ENCODE measurements at regions not wholly inside any gene's neighbourhood (a gene's known extent, or its start where the extent isn't known, plus 50 kb on each side); places are given as distances from the start of the nearest gene placed in this dataset.

DNA sequence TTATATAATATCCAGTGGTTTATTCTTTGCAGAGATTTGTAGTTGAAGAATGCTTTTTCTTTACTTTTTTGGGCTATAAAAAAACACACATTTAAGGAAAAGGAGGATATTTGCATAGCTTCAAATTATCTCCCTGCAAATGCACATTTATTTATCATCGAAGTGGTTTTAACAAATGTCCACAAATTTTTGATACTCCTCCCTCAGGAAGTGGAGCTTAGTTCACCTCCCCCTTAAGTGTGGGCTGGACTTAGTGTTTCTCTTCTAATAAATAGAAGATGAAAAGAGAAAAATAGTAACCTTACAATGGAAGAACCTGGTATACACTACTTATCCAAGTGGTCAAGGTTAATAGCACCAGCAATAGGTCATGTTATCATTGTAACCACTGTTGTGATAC lies 537.6 kb downstream of the ARL4A start:
- TF ChIP-seq YY1 (IDR thresholded peaks at IDR 0.05; ENCODE audit: low read depth) = no peak
- TF ChIP-seq RAD21 (IDR thresholded peaks at IDR 0.05; ENCODE audit: low read depth) = no peak
- no peak for TF ChIP-seq CREB1 (IDR thresholded peaks at IDR 0.05; ENCODE audit: low read depth)
- no peak for TF ChIP-seq FOXM1 (IDR thresholded peaks at IDR 0.05; ENCODE audit: borderline replicate concordance, low read depth)
- TF ChIP-seq EGR1 (IDR thresholded peaks at IDR 0.05) = no peak
- TF ChIP-seq, protein P1, sequence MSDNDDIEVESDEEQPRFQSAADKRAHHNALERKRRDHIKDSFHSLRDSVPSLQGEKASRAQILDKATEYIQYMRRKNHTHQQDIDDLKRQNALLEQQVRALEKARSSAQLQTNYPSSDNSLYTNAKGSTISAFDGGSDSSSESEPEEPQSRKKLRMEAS (IDR thresholded peaks at IDR 0.05) = no peak
- TF ChIP-seq, protein P2, sequence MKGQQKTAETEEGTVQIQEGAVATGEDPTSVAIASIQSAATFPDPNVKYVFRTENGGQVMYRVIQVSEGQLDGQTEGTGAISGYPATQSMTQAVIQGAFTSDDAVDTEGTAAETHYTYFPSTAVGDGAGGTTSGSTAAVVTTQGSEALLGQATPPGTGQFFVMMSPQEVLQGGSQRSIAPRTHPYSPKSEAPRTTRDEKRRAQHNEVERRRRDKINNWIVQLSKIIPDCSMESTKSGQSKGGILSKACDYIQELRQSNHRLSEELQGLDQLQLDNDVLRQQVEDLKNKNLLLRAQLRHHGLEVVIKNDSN (IDR thresholded peaks at IDR 0.05) = no peak
- TF ChIP-seq TAF1 (IDR thresholded peaks at IDR 0.05; ENCODE audit: low read depth) = no peak
- TF ChIP-seq, protein P3, sequence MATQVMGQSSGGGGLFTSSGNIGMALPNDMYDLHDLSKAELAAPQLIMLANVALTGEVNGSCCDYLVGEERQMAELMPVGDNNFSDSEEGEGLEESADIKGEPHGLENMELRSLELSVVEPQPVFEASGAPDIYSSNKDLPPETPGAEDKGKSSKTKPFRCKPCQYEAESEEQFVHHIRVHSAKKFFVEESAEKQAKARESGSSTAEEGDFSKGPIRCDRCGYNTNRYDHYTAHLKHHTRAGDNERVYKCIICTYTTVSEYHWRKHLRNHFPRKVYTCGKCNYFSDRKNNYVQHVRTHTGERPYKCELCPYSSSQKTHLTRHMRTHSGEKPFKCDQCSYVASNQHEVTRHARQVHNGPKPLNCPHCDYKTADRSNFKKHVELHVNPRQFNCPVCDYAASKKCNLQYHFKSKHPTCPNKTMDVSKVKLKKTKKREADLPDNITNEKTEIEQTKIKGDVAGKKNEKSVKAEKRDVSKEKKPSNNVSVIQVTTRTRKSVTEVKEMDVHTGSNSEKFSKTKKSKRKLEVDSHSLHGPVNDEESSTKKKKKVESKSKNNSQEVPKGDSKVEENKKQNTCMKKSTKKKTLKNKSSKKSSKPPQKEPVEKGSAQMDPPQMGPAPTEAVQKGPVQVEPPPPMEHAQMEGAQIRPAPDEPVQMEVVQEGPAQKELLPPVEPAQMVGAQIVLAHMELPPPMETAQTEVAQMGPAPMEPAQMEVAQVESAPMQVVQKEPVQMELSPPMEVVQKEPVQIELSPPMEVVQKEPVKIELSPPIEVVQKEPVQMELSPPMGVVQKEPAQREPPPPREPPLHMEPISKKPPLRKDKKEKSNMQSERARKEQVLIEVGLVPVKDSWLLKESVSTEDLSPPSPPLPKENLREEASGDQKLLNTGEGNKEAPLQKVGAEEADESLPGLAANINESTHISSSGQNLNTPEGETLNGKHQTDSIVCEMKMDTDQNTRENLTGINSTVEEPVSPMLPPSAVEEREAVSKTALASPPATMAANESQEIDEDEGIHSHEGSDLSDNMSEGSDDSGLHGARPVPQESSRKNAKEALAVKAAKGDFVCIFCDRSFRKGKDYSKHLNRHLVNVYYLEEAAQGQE (IDR thresholded peaks at IDR 0.05; ENCODE audit: low read depth) = no peak

DNA sequence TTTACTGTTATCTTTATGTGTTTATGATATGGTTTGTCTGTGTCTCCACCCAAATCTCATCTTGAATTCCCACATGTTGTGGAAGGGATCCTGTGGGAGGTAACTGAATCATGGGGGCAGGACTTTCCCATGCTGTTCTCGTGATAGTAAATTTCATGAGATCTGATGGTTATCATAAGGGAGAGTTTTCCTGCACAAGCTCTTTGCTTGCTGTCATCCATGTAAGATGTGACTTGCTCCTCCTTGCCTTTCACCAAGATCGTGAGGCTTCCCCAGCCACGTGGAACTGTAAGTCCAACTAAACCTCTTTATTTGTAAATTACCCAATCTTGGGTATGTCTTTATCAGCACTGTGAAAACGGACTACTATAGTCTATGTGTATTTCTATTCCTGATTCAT lies 539.0 kb downstream of the ARL4A start:
- TF ChIP-seq RAD21 (IDR thresholded peaks at IDR 0.05; ENCODE audit: low read depth) = no peak
- TF ChIP-seq, protein P2 (IDR thresholded peaks at IDR 0.05) = no peak
- no peak for TF ChIP-seq CREB1 (IDR thresholded peaks at IDR 0.05; ENCODE audit: low read depth)
- no peak for TF ChIP-seq TCF12 (IDR thresholded peaks at IDR 0.05; ENCODE audit: low read depth)
- no peak for TF ChIP-seq TAF1 (IDR thresholded peaks at IDR 0.05; ENCODE audit: low read depth)
- no peak for TF ChIP-seq EGR1 (IDR thresholded peaks at IDR 0.05)
- no peak for TF ChIP-seq YY1 (IDR thresholded peaks at IDR 0.05; ENCODE audit: low read depth)
- TF ChIP-seq EP300 (IDR thresholded peaks at IDR 0.05; ENCODE audit: borderline replicate concordance) = no peak
- no peak for TF ChIP-seq CEBPB (IDR thresholded peaks at IDR 0.05)
- TF ChIP-seq, protein P3 (IDR thresholded peaks at IDR 0.05; ENCODE audit: low read depth) = no peak
- TF ChIP-seq ZBTB7A (IDR thresholded peaks at IDR 0.05; ENCODE audit: low read depth) = no peak
- TF ChIP-seq NFIC (IDR thresholded peaks at IDR 0.05) = no peak
- TF ChIP-seq, protein P1 (IDR thresholded peaks at IDR 0.05) = no peak
- no peak for TF ChIP-seq TEAD4 (IDR thresholded peaks at IDR 0.05)
- TF ChIP-seq FOXM1 (IDR thresholded peaks at IDR 0.05; ENCODE audit: borderline replicate concordance, low read depth) = no peak

DNA sequence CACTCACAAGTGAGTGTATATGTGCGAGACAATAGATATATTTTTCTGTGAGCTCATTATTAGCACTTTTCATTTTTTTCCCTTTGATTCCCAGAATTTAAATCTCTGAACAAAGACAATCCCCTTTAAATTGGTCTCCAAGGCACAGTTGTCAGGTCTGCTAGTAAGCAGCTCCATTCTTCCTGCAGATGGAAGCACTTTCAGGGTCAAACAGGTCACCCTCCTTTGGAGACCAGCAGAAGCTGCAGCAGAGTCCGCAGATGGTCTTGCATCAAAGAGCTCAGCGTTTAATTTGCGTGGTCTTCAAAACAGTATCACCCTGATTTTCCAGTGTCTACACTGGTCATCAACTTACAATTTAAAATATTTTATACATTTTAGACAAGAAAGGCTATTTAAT lies 543.8 kb downstream of the ARL4A start:
- TF ChIP-seq EGR1 (IDR thresholded peaks at IDR 0.05) (no peak), TEAD4 (IDR thresholded peaks at IDR 0.05) (no peak), CREB1 (IDR thresholded peaks at IDR 0.05; ENCODE audit: low read depth) (no peak), RAD21 (IDR thresholded peaks at IDR 0.05; ENCODE audit: low read depth) (no peak), FOXM1 (IDR thresholded peaks at IDR 0.05; ENCODE audit: borderline replicate concordance, low read depth) (no peak), YY1 (IDR thresholded peaks at IDR 0.05; ENCODE audit: low read depth) (no peak), CEBPB (IDR thresholded peaks at IDR 0.05) (no peak)
- TF ChIP-seq, protein P2 (IDR thresholded peaks at IDR 0.05) = no peak
- TF ChIP-seq, protein P3 (IDR thresholded peaks at IDR 0.05; ENCODE audit: low read depth) = no peak

DNA sequence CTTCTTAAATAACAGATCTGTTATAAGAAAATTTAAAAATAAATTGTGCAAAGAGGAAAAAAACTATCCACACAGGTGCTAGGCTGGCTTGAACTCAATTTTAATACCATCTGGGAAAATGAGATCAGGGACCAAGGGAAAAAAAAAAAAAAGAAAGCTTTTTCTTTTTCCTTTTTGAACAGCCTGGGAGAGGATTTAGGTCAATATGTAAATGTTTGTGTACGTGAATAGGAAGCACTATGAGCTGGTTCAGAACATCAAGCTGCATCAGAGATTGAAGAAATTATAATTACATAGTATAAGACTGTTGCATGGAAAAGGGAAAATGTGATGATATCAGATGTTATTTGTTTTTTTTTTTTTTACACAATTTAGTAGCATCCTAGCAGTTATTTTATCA lies 548.0 kb downstream of the ARL4A start:
- TF ChIP-seq YY1 (IDR thresholded peaks at IDR 0.05; ENCODE audit: low read depth) (no peak), NFIC (IDR thresholded peaks at IDR 0.05) (no peak), FOXM1 (IDR thresholded peaks at IDR 0.05; ENCODE audit: borderline replicate concordance, low read depth) (no peak)
- TF ChIP-seq, protein P3 (IDR thresholded peaks at IDR 0.05; ENCODE audit: low read depth) = no peak
